GM20000 (cell line): ENCODE measurements at regions not wholly inside any gene's neighbourhood (a gene's known extent, or its start where the extent isn't known, plus 50 kb on each side); places are given as distances from the start of the nearest gene placed in this dataset.

Experiments
- DNase-seq: peaks from one replicate; pipeline ENCODE4 v3.0.0; 2012; ENCODE audit warnings: low spot score
- CTCF ChIP-seq: IDR thresholded peaks from 2 replicates; pipeline ENCODE4 v1.5.1; 2012; ENCODE audit warnings: mild to moderate bottlenecking, control low read depth; ENCODE audit errors: extremely low read depth, missing control alignments

- TF ChIP-seq CTCF = no peak
Measured at GRCh38 chr6:148602136-148602535, 144.7 kb upstream of the UST start.

DNA sequence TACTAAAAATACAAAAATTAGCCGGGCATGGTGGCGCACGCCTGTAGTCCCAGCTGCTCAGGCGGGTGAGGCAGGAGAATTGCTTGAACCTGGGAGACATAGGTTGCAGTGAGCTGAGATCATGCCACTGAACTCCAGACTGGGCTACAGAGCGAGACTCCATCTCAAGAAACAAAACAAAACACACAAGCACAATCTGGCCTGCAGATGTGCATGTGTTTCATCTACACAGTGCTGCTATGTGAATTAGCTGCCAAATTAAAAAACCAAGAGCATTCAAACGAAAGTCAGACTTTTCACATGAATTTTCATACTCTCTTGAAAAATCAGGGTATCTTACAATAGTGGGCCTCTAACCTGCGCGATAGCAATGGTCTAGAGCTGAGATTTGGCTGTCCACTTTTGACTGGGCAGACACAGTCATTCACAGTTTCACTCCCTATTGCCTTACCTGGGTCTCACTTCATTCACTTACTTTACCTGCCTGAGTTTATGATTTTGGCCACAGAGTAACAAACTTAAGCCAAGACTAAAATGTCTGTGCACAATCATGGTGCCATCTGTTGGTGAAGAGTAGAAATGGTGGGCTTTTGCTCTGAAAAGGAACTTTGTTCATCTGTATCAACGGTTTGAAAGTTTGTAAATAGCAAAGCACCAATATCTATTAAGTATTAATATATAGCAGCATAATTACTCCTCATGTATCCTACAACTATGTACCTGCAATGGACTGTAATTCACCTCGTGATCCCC lies 138.5 kb upstream of the UST start:
- TF ChIP-seq CTCF = peak; percentile 7
- no peak for DNase-seq

More at GRCh38 chr6:148602136-148602535, 144.7 kb upstream of the UST start:
- DNase-seq = no peak

GRCh38 chr6:148611213-148611612 lies 135.6 kb upstream of the UST start:
- TF ChIP-seq CTCF = no peak
- no peak for DNase-seq

GRCh38 chr6:148612043-148612442 lies 134.8 kb upstream of the UST start:
- no peak for TF ChIP-seq CTCF
- DNase-seq = no peak

DNA sequence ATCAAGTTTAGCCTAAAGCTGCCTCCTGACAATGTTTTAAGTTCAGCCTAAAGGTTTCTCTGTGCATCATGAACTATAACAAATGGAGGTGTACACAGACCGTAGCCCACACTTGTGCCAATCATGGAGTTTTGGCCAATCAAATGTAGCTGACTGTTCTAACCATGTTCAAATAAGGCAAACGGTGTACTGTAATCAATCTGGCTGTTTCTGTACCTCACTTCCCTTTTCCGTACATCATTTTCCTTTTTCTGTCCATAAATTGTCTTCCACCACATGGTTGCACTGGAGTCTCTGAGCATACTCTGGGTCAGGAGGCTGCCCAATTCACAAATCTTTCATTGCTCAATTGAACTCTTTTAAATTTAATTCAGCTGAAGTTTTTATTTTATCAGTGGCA lies 132.2 kb upstream of the UST start:
- TF ChIP-seq CTCF = no peak
- no peak for DNase-seq

- no peak for TF ChIP-seq CTCF
Measured at GRCh38 chr6:148616841-148617240, 130.0 kb upstream of the UST start.

GRCh38 chr6:148617530-148617929 lies 129.3 kb upstream of the UST start:
- no peak for DNase-seq
- TF ChIP-seq CTCF = no peak

More at GRCh38 chr6:148616841-148617240, 130.0 kb upstream of the UST start:
- DNase-seq = no peak
